ENCODE measurements at regions not wholly inside any gene's neighbourhood (a gene's known extent, or its start where the extent isn't known, plus 50 kb on each side); places are given as distances from the start of the nearest gene placed in this dataset.

DNA sequence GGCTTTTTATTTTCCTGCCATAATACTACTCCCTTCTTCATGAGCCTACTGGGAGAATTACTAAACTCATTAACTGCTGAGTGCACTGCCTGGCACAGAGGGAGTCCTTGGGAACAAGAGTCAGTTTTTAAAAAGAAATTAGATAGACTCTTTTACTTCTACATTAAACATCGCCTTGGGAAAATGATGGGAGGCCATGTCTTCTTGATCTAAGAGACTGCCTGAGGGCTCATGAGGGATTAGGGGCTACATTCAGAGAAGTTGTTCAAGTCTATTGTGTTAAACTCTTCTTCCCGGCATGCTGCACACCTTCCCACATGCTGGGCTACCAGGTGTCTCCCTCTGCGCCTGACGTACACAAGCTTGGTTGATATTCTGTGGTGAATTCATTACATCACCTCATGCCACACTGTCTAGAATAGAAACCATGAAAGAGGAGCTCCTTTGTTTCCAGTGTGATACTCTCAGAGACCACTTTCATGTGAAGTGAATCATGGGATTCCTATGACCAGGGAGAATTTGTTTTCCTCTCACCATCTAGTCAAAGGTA, 1422.3 kb downstream of the AACS start:
- Histone ChIP-seq H3K36me3 (no peaks in the 10 kb centered on the region), H3K27ac (no peak overlapping the region), H3K27me3 (replicated peaks; ENCODE audit: insufficient read depth) (no peaks in the 10 kb centered on the region), H3K9me3 (no peaks in the 10 kb centered on the region), H3K4me3 (no peak overlapping the region), H3K4me1 (replicated peaks) (no peaks in the 10 kb centered on the region)
- no peak for DNase-seq (ENCODE audit: low spot score)
- 93% methylated on average over 4 of the region's 4 CpGs for WGBS
- no peak for TF ChIP-seq POLR2AphosphoS5 (IDR thresholded peaks at IDR 0.05)
- no peak for TF ChIP-seq POLR2A (IDR thresholded peaks at IDR 0.05)
- no peak for TF ChIP-seq CTCF (IDR thresholded peaks at IDR 0.05)
- intact Hi-C loops (cut with DNase I): no loop called here

- H3K27me3 ChIP-seq (replicated peaks; ENCODE audit: insufficient read depth): no peaks in the 10 kb centered on the region
- H3K4me1 ChIP-seq (replicated peaks): no peaks in the 10 kb centered on the region
- intact Hi-C loops (cut with DNase I): no loop called here
- no peak overlapping the region for H3K4me3 ChIP-seq
- no peaks in the 10 kb centered on the region for H3K36me3 ChIP-seq
- WGBS: 68% methylated on average over 3 of the region's 3 CpGs
- no peaks in the 10 kb centered on the region for H3K9me3 ChIP-seq
- no peak for DNase-seq (ENCODE audit: low spot score)
- no peak overlapping the region for H3K27ac ChIP-seq
- no peak for TF ChIP-seq POLR2A (IDR thresholded peaks at IDR 0.05)
- no peak for TF ChIP-seq CTCF (IDR thresholded peaks at IDR 0.05)
- TF ChIP-seq POLR2AphosphoS5 (IDR thresholded peaks at IDR 0.05): no peak
These were observed 1423.6 kb downstream of the AACS start for GRCh38 chr12:126488806-126489205.

GRCh38 chr12:126492181-126492580, 1426.9 kb downstream of the AACS start:
- Histone ChIP-seq H3K4me3 (no peak overlapping the region), H3K36me3 (no peaks in the 10 kb centered on the region), H3K4me1 (replicated peaks) (no peaks in the 10 kb centered on the region), H3K27me3 (replicated peaks; ENCODE audit: insufficient read depth) (no peaks in the 10 kb centered on the region), H3K27ac (no peak overlapping the region), H3K9me3 (no peaks in the 10 kb centered on the region)
- 52% methylated on average over 7 of the region's 7 CpGs for WGBS
- DNase-seq (ENCODE audit: low spot score): no peak
- no peak for TF ChIP-seq POLR2A (IDR thresholded peaks at IDR 0.05)
- TF ChIP-seq CTCF (IDR thresholded peaks at IDR 0.05): no peak
- no peak for TF ChIP-seq POLR2AphosphoS5 (IDR thresholded peaks at IDR 0.05)
- intact Hi-C loops (cut with DNase I): no loop called here

GRCh38 chr12:126493366-126494108, 1428.3 kb downstream of the AACS start:
- intact Hi-C loops (cut with DNase I): no loop called here
- DNase-seq (ENCODE audit: low spot score): no peak
- Histone ChIP-seq H3K4me3 (no peak overlapping the region), H3K9me3 (no peaks in the 10 kb centered on the region), H3K36me3 (no peaks in the 10 kb centered on the region), H3K27ac (no peak overlapping the region), H3K27me3 (replicated peaks; ENCODE audit: insufficient read depth) (no peaks in the 10 kb centered on the region), H3K4me1 (replicated peaks) (no peaks in the 10 kb centered on the region)
- whole genome bisulfite sequencing: 53% methylated on average over 6 of the region's 6 CpGs
- TF ChIP-seq POLR2AphosphoS5 (IDR thresholded peaks at IDR 0.05) (no peak), POLR2A (IDR thresholded peaks at IDR 0.05) (no peak), CTCF (IDR thresholded peaks at IDR 0.05) (no peak)

- no peaks in the 10 kb centered on the region for H3K4me1 ChIP-seq (replicated peaks)
- H3K4me3 ChIP-seq: no peak overlapping the region
- H3K27me3 ChIP-seq (replicated peaks; ENCODE audit: insufficient read depth): no peaks in the 10 kb centered on the region
- WGBS: 89% methylated on average over 3 of the region's 3 CpGs
- TF ChIP-seq CTCF (IDR thresholded peaks at IDR 0.05): no peak
- TF ChIP-seq POLR2AphosphoS5 (IDR thresholded peaks at IDR 0.05): no peak
- TF ChIP-seq POLR2A (IDR thresholded peaks at IDR 0.05): no peak
- H3K27ac ChIP-seq: no peak overlapping the region
- H3K9me3 ChIP-seq: no peaks in the 10 kb centered on the region
- DNase-seq (ENCODE audit: low spot score): no peak
- H3K36me3 ChIP-seq: no peaks in the 10 kb centered on the region
- intact Hi-C loops (cut with DNase I): no loop called here
These were observed 1431.0 kb downstream of the AACS start for GRCh38 chr12:126496201-126496600.

All from prostate gland (tissue), 2 donors.